Ishikawa (cell line): ENCODE measurements at regions not wholly inside any gene's neighbourhood (a gene's known extent, or its start where the extent isn't known, plus 50 kb on each side); places are given as distances from the start of the nearest gene placed in this dataset.

Experiments used
- FOXM1 ChIP-seq: IDR thresholded peaks from 2 replicates; pipeline ENCODE4 v1.6.1; 2012; ENCODE audit warnings: low read depth, borderline replicate concordance
- NFIC ChIP-seq: IDR thresholded peaks from 2 replicates; pipeline ENCODE4 v1.6.1; 2012
- TAF1 ChIP-seq: IDR thresholded peaks from 2 replicates; pipeline ENCODE4 v1.6.1; 2012; ENCODE audit warnings: low read depth, mild to moderate bottlenecking
- TF ChIP-seq, protein P1 (sequence below): IDR thresholded peaks from 2 replicates; pipeline ENCODE4 v1.6.1; 2012

DNA sequence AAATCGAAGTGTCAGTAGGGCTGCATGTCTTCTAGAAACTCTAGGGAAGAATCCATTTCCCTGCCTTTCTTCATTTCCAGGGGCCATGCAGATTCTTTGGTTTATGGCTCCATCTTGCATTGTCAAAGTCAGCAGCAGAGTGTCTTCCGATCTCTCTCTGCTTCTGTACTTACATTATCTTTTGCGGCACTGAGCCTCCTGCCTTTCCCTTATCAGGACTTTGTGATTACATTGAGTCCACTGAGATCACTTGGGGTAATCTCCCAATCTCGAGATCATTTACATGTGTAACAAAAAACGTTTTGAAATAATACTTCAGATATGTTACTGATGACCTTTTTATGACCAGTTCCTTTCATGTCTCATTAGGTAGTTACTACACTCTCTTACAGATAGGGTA, 695.9 kb downstream of the NSUN3 start:
- TF ChIP-seq, protein P1, sequence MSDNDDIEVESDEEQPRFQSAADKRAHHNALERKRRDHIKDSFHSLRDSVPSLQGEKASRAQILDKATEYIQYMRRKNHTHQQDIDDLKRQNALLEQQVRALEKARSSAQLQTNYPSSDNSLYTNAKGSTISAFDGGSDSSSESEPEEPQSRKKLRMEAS: no peak
- no peak for TF ChIP-seq FOXM1
- no peak for TF ChIP-seq NFIC
- TF ChIP-seq TAF1: no peak
